ENCODE measurements at regions not wholly inside any gene's neighbourhood (a gene's known extent, or its start where the extent isn't known, plus 50 kb on each side); places are given as distances from the start of the nearest gene placed in this dataset.

- no peak for TF ChIP-seq TAF1 (IDR thresholded peaks at IDR 0.05; ENCODE audit: borderline replicate concordance, low read depth, low read length)
- TF ChIP-seq POLR2A (IDR thresholded peaks at IDR 0.05; ENCODE audit: low read depth, low read length): no peak
Measured at GRCh38 chr11:8768625-8769333, 86.2 kb downstream of the RPL27A start.

Data from GM12892 (cell line).